ENCODE measurements at regions not wholly inside any gene's neighbourhood (a gene's known extent, or its start where the extent isn't known, plus 50 kb on each side); places are given as distances from the start of the nearest gene placed in this dataset.

DNA sequence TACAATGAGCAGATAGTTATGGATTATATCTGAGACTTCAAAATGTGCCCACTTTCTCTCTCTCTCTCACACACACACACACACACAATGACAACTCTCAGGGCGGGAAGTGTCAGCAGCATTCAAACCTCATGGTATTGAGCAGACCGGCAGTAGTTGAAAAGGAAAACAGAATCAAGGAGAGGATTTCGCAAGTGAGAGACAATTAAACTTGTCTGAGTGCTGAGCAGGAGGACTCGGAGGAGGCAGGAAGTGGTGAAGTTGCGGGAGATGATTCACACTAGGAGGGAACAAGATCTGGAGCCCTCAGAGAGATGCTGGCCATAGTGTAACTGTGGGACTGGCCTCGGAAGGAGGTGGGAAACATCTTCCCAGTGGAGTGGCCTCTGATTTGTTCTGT is 353.1 kb downstream of the EFNB2 start:
- FAIRE-seq = peak; percentile 68
- peak; percentile 88 for DNase-seq (ENCODE audit: low read depth)
- Histone ChIP-seq H3K27me3 (ENCODE audit: control insufficient read depth, insufficient read depth, low read length) (no peaks in the 10 kb centered on the region), H3K4me3 (ENCODE audit: low read depth, low read length) (no peak overlapping the region), H3K36me3 (ENCODE audit: control insufficient read depth, insufficient read depth, low read length) (no peaks in the 10 kb centered on the region)
- TF ChIP-seq, protein P1, sequence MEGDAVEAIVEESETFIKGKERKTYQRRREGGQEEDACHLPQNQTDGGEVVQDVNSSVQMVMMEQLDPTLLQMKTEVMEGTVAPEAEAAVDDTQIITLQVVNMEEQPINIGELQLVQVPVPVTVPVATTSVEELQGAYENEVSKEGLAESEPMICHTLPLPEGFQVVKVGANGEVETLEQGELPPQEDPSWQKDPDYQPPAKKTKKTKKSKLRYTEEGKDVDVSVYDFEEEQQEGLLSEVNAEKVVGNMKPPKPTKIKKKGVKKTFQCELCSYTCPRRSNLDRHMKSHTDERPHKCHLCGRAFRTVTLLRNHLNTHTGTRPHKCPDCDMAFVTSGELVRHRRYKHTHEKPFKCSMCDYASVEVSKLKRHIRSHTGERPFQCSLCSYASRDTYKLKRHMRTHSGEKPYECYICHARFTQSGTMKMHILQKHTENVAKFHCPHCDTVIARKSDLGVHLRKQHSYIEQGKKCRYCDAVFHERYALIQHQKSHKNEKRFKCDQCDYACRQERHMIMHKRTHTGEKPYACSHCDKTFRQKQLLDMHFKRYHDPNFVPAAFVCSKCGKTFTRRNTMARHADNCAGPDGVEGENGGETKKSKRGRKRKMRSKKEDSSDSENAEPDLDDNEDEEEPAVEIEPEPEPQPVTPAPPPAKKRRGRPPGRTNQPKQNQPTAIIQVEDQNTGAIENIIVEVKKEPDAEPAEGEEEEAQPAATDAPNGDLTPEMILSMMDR (IDR thresholded peaks at IDR 0.05; ENCODE audit: insufficient read depth, low read length, severe bottlenecking) = no peak

DNA sequence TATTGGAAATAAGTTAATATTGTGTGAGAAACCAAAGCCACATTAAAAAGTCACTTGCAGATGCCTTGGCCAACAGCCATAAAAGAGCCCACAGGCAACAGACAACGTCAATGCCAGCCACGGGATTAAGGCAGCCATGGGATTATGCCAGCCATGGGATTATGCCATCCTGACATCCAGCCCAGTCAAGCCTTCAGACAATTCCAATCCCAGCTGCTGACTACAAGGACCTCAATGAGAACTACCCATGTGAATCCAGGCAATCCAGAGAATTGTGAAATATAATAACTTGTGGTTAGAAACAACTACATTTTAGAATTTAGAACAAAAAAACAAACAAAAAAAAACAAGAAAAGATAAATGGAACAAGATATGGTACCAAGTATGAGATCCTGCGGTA is 356.6 kb downstream of the EFNB2 start:
- Histone ChIP-seq H3K27me3 (ENCODE audit: control insufficient read depth, insufficient read depth, low read length) (no peaks in the 10 kb centered on the region), H3K36me3 (ENCODE audit: control insufficient read depth, insufficient read depth, low read length) (no peaks in the 10 kb centered on the region), H3K4me3 (ENCODE audit: low read depth, low read length) (no peak overlapping the region)
- DNase-seq (ENCODE audit: low read depth) = no peak
- TF ChIP-seq, protein P1 (IDR thresholded peaks at IDR 0.05; ENCODE audit: insufficient read depth, low read length, severe bottlenecking) = no peak
- no peak for FAIRE-seq

DNA sequence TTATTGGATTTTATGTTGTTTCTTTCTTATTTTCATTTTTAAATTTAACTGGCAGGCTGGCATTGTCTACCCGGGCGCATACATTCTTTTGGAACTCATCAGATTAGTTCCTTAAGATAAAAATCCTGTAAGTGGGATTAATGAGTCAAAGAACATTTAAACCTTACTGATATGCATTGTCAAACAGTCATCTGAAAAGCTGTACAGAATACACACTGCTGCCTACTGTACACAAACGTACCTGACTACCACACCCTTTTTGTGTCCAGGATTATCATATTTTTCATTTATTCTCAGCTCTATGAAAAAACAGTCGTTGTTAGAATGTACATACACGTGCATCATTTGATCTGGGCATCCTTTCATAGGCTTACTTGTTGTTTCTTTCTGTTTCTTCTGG is 358.3 kb downstream of the EFNB2 start:
- no peaks in the 10 kb centered on the region for H3K36me3 ChIP-seq (ENCODE audit: control insufficient read depth, insufficient read depth, low read length)

DNA sequence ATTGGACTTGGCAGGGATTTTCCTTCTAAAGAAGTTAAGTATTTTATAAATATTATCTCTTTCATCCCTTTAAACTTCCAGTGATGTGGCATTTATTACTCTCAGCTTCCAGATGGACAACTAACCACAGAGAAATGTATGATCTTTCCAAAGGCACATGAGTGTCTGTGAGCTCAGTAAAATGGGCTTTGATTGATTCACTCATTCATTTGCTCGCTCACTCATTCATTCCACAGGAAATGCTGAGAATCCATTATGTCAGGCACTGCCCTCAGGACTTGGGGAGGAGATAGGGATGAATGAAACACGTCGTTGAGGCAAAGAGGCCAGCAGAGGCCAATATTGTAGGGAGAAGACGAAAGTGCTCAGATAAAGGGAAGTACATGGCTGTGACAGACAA is 359.3 kb downstream of the EFNB2 start:
- H3K36me3 ChIP-seq (ENCODE audit: control insufficient read depth, insufficient read depth, low read length) = no peaks in the 10 kb centered on the region
- DNase-seq (ENCODE audit: low read depth) (no peak), FAIRE-seq (no peak)
- H3K27me3 ChIP-seq (ENCODE audit: control insufficient read depth, insufficient read depth, low read length) = no peaks in the 10 kb centered on the region
- TF ChIP-seq, protein P1 (IDR thresholded peaks at IDR 0.05; ENCODE audit: insufficient read depth, low read length, severe bottlenecking) = no peak
- H3K4me3 ChIP-seq (ENCODE audit: low read depth, low read length) = no peak overlapping the region

More for the DNA sequence above, 358.3 kb downstream of the EFNB2 start:
- TF ChIP-seq, protein P1 (IDR thresholded peaks at IDR 0.05; ENCODE audit: insufficient read depth, low read length, severe bottlenecking) = no peak
- Histone ChIP-seq H3K27me3 (ENCODE audit: control insufficient read depth, insufficient read depth, low read length) (no peaks in the 10 kb centered on the region), H3K4me3 (ENCODE audit: low read depth, low read length) (no peak overlapping the region)
- DNase-seq (ENCODE audit: low read depth) (no peak), FAIRE-seq (no peak)

DNA sequence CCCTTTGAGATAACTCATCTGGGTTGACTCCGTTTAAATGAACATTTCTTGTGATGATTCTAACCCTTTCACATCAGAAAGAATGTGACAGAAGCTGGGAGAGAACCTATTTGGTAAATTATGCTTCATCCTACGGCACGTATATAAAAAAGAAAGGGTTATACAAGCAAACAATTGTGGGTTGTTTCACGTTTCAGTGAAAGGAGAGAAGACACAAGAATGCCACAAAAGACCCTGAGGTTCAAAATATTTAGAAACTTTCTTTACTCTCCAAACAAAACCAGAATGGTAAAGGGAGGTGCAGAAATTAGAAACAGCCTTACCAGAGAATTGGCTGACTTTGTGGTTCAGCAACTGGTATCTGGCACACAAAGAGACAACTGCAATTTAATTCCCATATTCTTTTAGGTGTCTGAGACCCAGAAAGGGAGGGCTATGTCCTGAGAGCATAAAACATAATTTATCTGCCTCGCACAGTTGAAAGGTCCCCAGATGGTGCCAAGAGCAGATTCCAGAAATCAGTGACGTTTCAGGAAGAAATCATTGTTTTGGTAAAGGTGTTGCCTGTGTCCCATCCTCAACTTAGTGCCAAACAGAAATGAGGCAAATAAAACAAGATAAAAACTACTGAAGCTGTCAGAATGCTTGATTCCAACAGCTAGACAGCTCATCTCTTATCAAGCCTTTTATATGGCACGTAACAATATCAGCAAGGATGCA is 361.4 kb downstream of the EFNB2 start:
- no peaks in the 10 kb centered on the region for H3K27me3 ChIP-seq (ENCODE audit: control insufficient read depth, insufficient read depth, low read length)
- TF ChIP-seq, protein P1 (IDR thresholded peaks at IDR 0.05; ENCODE audit: insufficient read depth, low read length, severe bottlenecking) = no peak
- H3K4me3 ChIP-seq (ENCODE audit: low read depth, low read length) = no peak overlapping the region
- FAIRE-seq (no peak), DNase-seq (ENCODE audit: low read depth) (no peak)
- H3K36me3 ChIP-seq (ENCODE audit: control insufficient read depth, insufficient read depth, low read length) = no peaks in the 10 kb centered on the region

DNA sequence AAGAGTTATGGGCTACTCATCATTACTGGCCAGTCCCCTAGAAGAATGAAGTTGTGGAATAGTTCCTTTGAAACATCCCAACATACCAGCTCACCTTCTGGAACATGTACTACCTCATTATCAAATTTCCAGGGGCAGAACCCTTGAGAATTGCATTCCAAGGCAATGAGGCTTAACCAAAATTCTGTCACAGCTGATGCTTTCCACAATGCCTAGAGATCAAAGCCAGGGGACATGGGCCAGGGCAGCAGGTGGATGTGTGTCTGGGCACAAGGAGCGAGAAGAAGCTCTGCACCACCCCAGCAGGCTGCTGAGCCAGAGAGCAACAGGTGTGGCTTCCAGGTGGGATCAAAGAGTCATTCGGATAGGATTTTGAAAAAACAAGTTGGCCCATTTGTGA is 362.1 kb downstream of the EFNB2 start:
- DNase-seq (ENCODE audit: low read depth) = no peak
- Histone ChIP-seq H3K4me3 (ENCODE audit: low read depth, low read length) (no peak overlapping the region), H3K27me3 (ENCODE audit: control insufficient read depth, insufficient read depth, low read length) (no peaks in the 10 kb centered on the region), H3K36me3 (ENCODE audit: control insufficient read depth, insufficient read depth, low read length) (no peaks in the 10 kb centered on the region)
- FAIRE-seq = no peak
- TF ChIP-seq, protein P1 (IDR thresholded peaks at IDR 0.05; ENCODE audit: insufficient read depth, low read length, severe bottlenecking) = no peak
